ENCODE measurements at regions not wholly inside any gene's neighbourhood (a gene's known extent, or its start where the extent isn't known, plus 50 kb on each side); places are given as distances from the start of the nearest gene placed in this dataset.
A peak's percentile ranks its signal among the peaks of the same experiment; 100 is the strongest.

GRCh38 chr15:93543093-93543492 is 454.1 kb upstream of the RGMA start:
- TF ChIP-seq CTCF (IDR thresholded peaks at IDR 0.05; ENCODE audit: low read depth, low read length), result no peak
- DNase-seq (ENCODE audit: extremely low read depth, low read depth), result no peak

- no peak for TF ChIP-seq CTCF (IDR thresholded peaks at IDR 0.05; ENCODE audit: low read depth, low read length)
- no peak for DNase-seq (ENCODE audit: extremely low read depth, low read depth)
Measured at GRCh38 chr15:93527374-93528050, 438.5 kb upstream of the RGMA start.

GRCh38 chr15:93524432-93524831 is 435.4 kb upstream of the RGMA start:
- no peak for DNase-seq (ENCODE audit: extremely low read depth, low read depth)
- TF ChIP-seq CTCF (IDR thresholded peaks at IDR 0.05; ENCODE audit: low read depth, low read length), result no peak

GRCh38 chr15:93523481-93523880 is 434.5 kb upstream of the RGMA start:
- peak; percentile 8 for DNase-seq (ENCODE audit: extremely low read depth, low read depth)
- no peak for TF ChIP-seq CTCF (IDR thresholded peaks at IDR 0.05; ENCODE audit: low read depth, low read length)

- DNase-seq (ENCODE audit: extremely low read depth, low read depth), result no peak
- TF ChIP-seq CTCF (IDR thresholded peaks at IDR 0.05; ENCODE audit: low read depth, low read length), result no peak
Measured at GRCh38 chr15:93520206-93520605, 431.2 kb upstream of the RGMA start.

- no peak for TF ChIP-seq CTCF (IDR thresholded peaks at IDR 0.05; ENCODE audit: low read depth, low read length)
- no peak for DNase-seq (ENCODE audit: extremely low read depth, low read depth)
Measured at GRCh38 chr15:93519599-93519998, 430.6 kb upstream of the RGMA start.

GRCh38 chr15:93517176-93517575 is 428.2 kb upstream of the RGMA start:
- no peak for TF ChIP-seq CTCF (IDR thresholded peaks at IDR 0.05; ENCODE audit: low read depth, low read length)
- DNase-seq (ENCODE audit: extremely low read depth, low read depth), result no peak

Measured in AG09319 (cell line).